OCI-LY3 (cell line): ENCODE measurements at regions not wholly inside any gene's neighbourhood (a gene's known extent, or its start where the extent isn't known, plus 50 kb on each side); places are given as distances from the start of the nearest gene placed in this dataset.

Experiments used
- H2AFZ ChIP-seq: fragments of 200-600, 300-600 bp; shearing (Covaris generic); 2 replicates; pipeline ENCODE4 v1.6.0; 2014; ENCODE audit warnings: antibody characterized with exemption, low read depth, low read length
- H3K27ac ChIP-seq: fragments of 200-600, 300-600 bp; sonication (generic); 2 replicates; pipeline ENCODE4 v1.5.1; 2014; ENCODE audit warnings: mild to moderate bottlenecking, low read length, moderate library complexity, mixed read lengths
- H3K27me3 ChIP-seq: fragments of 200-600, 300-600 bp; sonication (generic); 2 replicates; pipeline ENCODE4 v1.6.1; 2014; ENCODE audit warnings: low read depth, low read length, mixed read lengths
- H3K36me3 ChIP-seq: fragments of 200-600, 300-600 bp; sonication (generic); replicated peaks from 2 replicates; pipeline ENCODE3; 2014; ENCODE audit warnings: low read depth, low read length, mixed read lengths
- H3K4me1 ChIP-seq: fragments of 300-600, 200-600 bp; sonication (generic); 2 replicates; pipeline ENCODE4 v1.6.1; 2014; ENCODE audit warnings: low read length, mixed read lengths
- H3K4me2 ChIP-seq: fragments of 200-600, 300-600 bp; sonication (generic); 2 replicates; pipeline ENCODE4 v1.6.1; 2014; ENCODE audit warnings: low read length, mixed read lengths
- H3K4me3 ChIP-seq: fragments of 300-600, 200-600 bp; sonication (generic); 2 replicates; pipeline ENCODE4 v1.5.1; 2014; ENCODE audit warnings: antibody characterized with exemption, mild to moderate bottlenecking, low read length, moderate library complexity
- H3K79me2 ChIP-seq: fragments of 300-600, 200-600 bp; shearing (Covaris generic); 2 replicates; pipeline ENCODE4 v1.6.1; 2014; ENCODE audit warnings: mild to moderate bottlenecking, low read length, mixed read lengths
- H3K9ac ChIP-seq: fragments of 300-600, 200-600 bp; shearing (Covaris generic); 2 replicates; pipeline ENCODE4 v1.6.0; 2014; ENCODE audit warnings: mild to moderate bottlenecking, low read length, moderate library complexity
- H3K9me3 ChIP-seq: fragments of 200-600, 300-600 bp; shearing (Covaris generic); 2 replicates; pipeline ENCODE4 v1.6.1; 2014; ENCODE audit warnings: low read length, mixed read lengths; ENCODE audit not compliant: insufficient read depth
- H4K20me1 ChIP-seq: fragments of 200-600, 300-600 bp; sonication (generic); 2 replicates; pipeline ENCODE4 v1.6.1; 2016; ENCODE audit warnings: low read length, mixed read lengths; ENCODE audit not compliant: insufficient read depth
- EZH2phosphoT487 ChIP-seq: fragments of 200-600 bp; shearing (Covaris generic); IDR thresholded peaks from 2 replicates; pipeline ENCODE4 v1.6.1; 2018; ENCODE audit warnings: antibody characterized with exemption, mixed run types, low read depth
- TF ChIP-seq, protein P1 (sequence below): fragments of 200-600, 300-600 bp; sonication (generic); IDR thresholded peaks from 2 replicates; pipeline ENCODE4 v1.5.1; 2014; ENCODE audit warnings: antibody characterized with exemption, low read length, low read depth

DNA sequence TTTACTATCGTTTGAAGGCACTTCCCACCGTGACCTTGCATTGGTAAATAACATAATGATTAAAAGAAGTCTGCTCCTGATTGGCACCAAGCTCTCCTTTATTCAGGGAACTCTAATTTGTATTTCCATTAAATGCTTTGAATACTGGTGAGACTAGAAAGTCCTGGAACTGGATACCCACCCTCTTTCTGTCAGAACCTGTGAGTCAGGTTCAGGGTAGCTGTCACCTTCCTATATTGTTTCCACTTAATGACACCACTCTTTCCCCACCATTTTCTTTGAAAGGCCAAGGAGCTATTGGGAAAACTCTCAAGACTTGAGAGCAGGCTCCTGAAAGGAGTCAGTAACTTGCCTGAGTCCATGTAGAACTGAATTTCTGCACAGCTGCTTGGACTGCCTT is 55.9 kb upstream of the RASSF6 start:
- H3K27me3 ChIP-seq, result no peaks in the 10 kb centered on the region
- no peaks in the 10 kb centered on the region for H3K36me3 ChIP-seq
- no peak overlapping the region for H3K9ac ChIP-seq
- no peak overlapping the region for H3K4me2 ChIP-seq
- TF ChIP-seq, protein P1, sequence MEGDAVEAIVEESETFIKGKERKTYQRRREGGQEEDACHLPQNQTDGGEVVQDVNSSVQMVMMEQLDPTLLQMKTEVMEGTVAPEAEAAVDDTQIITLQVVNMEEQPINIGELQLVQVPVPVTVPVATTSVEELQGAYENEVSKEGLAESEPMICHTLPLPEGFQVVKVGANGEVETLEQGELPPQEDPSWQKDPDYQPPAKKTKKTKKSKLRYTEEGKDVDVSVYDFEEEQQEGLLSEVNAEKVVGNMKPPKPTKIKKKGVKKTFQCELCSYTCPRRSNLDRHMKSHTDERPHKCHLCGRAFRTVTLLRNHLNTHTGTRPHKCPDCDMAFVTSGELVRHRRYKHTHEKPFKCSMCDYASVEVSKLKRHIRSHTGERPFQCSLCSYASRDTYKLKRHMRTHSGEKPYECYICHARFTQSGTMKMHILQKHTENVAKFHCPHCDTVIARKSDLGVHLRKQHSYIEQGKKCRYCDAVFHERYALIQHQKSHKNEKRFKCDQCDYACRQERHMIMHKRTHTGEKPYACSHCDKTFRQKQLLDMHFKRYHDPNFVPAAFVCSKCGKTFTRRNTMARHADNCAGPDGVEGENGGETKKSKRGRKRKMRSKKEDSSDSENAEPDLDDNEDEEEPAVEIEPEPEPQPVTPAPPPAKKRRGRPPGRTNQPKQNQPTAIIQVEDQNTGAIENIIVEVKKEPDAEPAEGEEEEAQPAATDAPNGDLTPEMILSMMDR, result no peak
- no peak for TF ChIP-seq EZH2phosphoT487
- H3K4me3 ChIP-seq, result no peak overlapping the region
- H3K4me1 ChIP-seq, result peaks cover 4% of the 10 kb centered on the region; the same call in 1 of the 2 replicates
- no peak overlapping the region for H3K27ac ChIP-seq
- H3K79me2 ChIP-seq, result no peaks in the 10 kb centered on the region
- no peaks in the 10 kb centered on the region for H4K20me1 ChIP-seq
- H2AFZ ChIP-seq, result no peak overlapping the region
- no peaks in the 10 kb centered on the region for H3K9me3 ChIP-seq

DNA sequence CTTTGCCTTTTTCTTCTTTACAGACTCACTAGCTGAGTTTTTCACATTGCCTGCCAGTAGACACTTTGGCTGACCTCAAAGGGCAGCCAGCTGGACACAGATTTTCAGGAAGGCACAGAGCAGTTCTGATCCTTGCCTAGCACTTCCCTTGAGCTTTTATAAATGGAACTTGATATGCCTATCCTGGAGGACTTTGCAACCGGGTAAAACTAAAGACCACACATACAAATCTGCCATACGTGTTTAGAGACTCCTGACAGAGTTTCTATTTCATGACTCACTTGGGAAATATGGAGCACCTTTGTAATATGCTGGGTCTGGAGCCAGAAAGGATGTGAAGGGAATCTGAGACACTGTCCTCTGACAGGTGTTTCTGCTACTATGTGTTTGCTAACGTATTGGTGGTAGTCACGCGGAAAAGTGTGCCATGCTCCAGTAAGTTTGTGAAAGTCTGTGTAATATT is 56.7 kb upstream of the RASSF6 start:
- no peaks in the 10 kb centered on the region for H3K27me3 ChIP-seq
- no peaks in the 10 kb centered on the region for H3K36me3 ChIP-seq
- H3K9ac ChIP-seq, result no peak overlapping the region
- TF ChIP-seq, protein P1, result no peak
- TF ChIP-seq EZH2phosphoT487, result no peak
- no peaks in the 10 kb centered on the region for H3K9me3 ChIP-seq
- H3K79me2 ChIP-seq, result no peaks in the 10 kb centered on the region
- H3K4me2 ChIP-seq, result no peak overlapping the region
- H4K20me1 ChIP-seq, result no peaks in the 10 kb centered on the region
- H3K4me1 ChIP-seq, result peaks cover 4% of the 10 kb centered on the region; the same call in 1 of the 2 replicates
- H3K4me3 ChIP-seq, result no peak overlapping the region
- H3K27ac ChIP-seq, result no peak overlapping the region
- H2AFZ ChIP-seq, result no peak overlapping the region

DNA sequence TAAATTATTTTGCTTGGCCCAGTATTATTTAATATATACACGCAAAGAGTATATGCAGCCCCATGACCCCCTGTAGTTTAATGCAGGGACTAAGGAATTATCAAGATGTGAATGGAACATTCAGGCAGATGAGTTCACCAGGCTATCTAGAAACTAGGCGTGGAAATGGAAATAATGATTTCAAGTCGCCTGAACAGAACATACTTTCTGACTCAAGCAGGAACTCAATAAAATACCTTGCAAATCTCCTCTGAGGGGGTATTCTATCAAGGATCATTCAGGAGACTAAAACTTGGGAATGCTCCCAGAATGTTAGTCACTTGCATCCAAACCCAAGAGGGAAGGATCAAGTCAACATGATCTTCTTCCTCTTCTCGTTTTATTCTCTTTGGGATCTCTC is 59.6 kb upstream of the RASSF6 start:
- Histone ChIP-seq H3K36me3 (no peaks in the 10 kb centered on the region), H3K9me3 (no peaks in the 10 kb centered on the region), H3K4me1 (peaks cover 4% of the 10 kb centered on the region; the same call in 1 of the 2 replicates), H3K9ac (no peak overlapping the region), H3K79me2 (no peaks in the 10 kb centered on the region), H4K20me1 (no peaks in the 10 kb centered on the region), H3K27ac (no peak overlapping the region), H3K4me2 (no peak overlapping the region), H3K27me3 (no peaks in the 10 kb centered on the region), H3K4me3 (no peak overlapping the region), H2AFZ (no peak overlapping the region)
- no peak for TF ChIP-seq EZH2phosphoT487
- TF ChIP-seq, protein P1, result no peak

DNA sequence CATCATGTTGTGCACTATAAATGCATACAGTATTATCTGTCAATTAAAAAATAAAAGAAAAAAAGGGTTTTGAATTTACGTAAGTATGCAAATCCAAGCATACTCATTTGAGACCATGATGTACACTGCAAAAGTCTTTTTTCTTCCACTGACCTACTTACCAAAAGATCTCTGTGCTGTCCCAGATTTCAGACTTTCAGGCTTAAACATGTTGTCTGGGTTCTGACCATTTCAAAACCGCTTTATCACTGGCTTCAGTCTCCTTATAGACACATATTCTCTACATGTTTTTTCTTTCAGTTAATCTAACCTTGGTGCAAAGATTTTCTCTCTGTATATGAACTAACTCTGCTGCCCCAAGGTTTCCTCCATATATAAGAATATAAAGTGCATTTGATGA is 58.6 kb upstream of the CXCL8 start:
- Histone ChIP-seq H4K20me1 (no peaks in the 10 kb centered on the region), H3K9me3 (no peaks in the 10 kb centered on the region), H3K27ac (no peak overlapping the region), H3K4me1 (peaks cover 4% of the 10 kb centered on the region; the same call in 1 of the 2 replicates), H3K27me3 (no peaks in the 10 kb centered on the region), H3K4me2 (no peak overlapping the region), H3K36me3 (no peaks in the 10 kb centered on the region), H3K9ac (no peak overlapping the region), H2AFZ (no peak overlapping the region), H3K79me2 (no peaks in the 10 kb centered on the region), H3K4me3 (no peak overlapping the region)
- TF ChIP-seq, protein P1, result no peak
